HepG2 (cell line): ENCODE measurements at regions not wholly inside any gene's neighbourhood (a gene's known extent, or its start where the extent isn't known, plus 50 kb on each side); places are given as distances from the start of the nearest gene placed in this dataset.
A peak's percentile ranks its signal among the peaks of the same experiment; 100 is the strongest.

Experiments used
- GATAD2A ChIP-seq: IDR thresholded peaks from 2 replicates; pipeline ENCODE4 v1.6.1; 2016
- JARID2 ChIP-seq: sonication (generic); formaldehyde crosslinking; IDR thresholded peaks from 2 replicates; pipeline ENCODE4 v1.8.1; 2023; ENCODE audit warnings: missing genetic modification reagents, inconsistent platforms; ENCODE audit not compliant: insufficient replicate concordance
- JDP2 ChIP-seq: sonication (generic); formaldehyde crosslinking; IDR thresholded peaks from 2 replicates; pipeline ENCODE4 v1.8.1; 2022; ENCODE audit warnings: missing genetic modification reagents, borderline replicate concordance
- KLF16 ChIP-seq, 2 experiments: sonication (generic) in 1 of 2; formaldehyde crosslinking in 1 of 2; IDR thresholded peaks; 2 replicates each; pipeline versions ENCODE4 v1.6.1 to v1.8.0; 2016 to 2023; ENCODE audit warnings: missing genetic modification reagents in 2 of 2, missing compliant biosample characterization in 1 of 2
- KLF9 ChIP-seq: IDR thresholded peaks from 2 replicates; pipeline ENCODE4 v1.6.1; 2016; ENCODE audit warnings: low read depth
- MED1 ChIP-seq: sonication (generic); formaldehyde crosslinking; IDR thresholded peaks from 2 replicates; pipeline ENCODE4 v1.4.0; 2020; ENCODE audit warnings: missing genetic modification reagents
- MIER2 ChIP-seq: IDR thresholded peaks from 2 replicates; pipeline ENCODE4 v1.6.1; 2016; ENCODE audit warnings: missing biosample characterization, missing genetic modification reagents
- NCOA5 ChIP-seq: sonication (generic); formaldehyde crosslinking; IDR thresholded peaks from 2 replicates; pipeline ENCODE4 v1.4.0; 2020; ENCODE audit warnings: missing genetic modification reagents
- NFATC3 ChIP-seq: sonication (generic); formaldehyde crosslinking; IDR thresholded peaks from 2 replicates; pipeline ENCODE4 v1.5.1; 2020; ENCODE audit warnings: mild to moderate bottlenecking, missing genetic modification reagents
- TAF1 ChIP-seq: sonication (generic); formaldehyde crosslinking; IDR thresholded peaks from 2 replicates; pipeline ENCODE4 v1.4.0; 2020; ENCODE audit warnings: missing genetic modification reagents
- TMF1 ChIP-seq: sonication (generic); formaldehyde crosslinking; IDR thresholded peaks from 2 replicates; pipeline ENCODE4 v1.8.1; 2022; ENCODE audit warnings: low read depth, missing genetic modification reagents
- ZBTB3 ChIP-seq: sonication (generic); formaldehyde crosslinking; IDR thresholded peaks from 2 replicates; pipeline ENCODE4 v1.4.0; 2020; ENCODE audit warnings: low read depth, mild to moderate bottlenecking, moderate library complexity, missing genetic modification reagents, borderline replicate concordance
- ZNF672 ChIP-seq: sonication (generic); formaldehyde crosslinking; IDR thresholded peaks from 2 replicates; pipeline ENCODE4 v1.8.1; 2022; ENCODE audit warnings: missing genetic modification reagents
- ZNF766 ChIP-seq: sonication (generic); formaldehyde crosslinking; IDR thresholded peaks from 2 replicates; pipeline ENCODE4 v1.5.0; 2020; ENCODE audit warnings: missing genetic modification reagents, borderline replicate concordance
- ZNF776 ChIP-seq: sonication (generic); formaldehyde crosslinking; IDR thresholded peaks from 2 replicates; pipeline ENCODE4 v1.4.0; 2020; ENCODE audit warnings: mild to moderate bottlenecking, missing genetic modification reagents
- ZSCAN25 ChIP-seq: sonication (generic); formaldehyde crosslinking; IDR thresholded peaks from 2 replicates; pipeline ENCODE4 v1.8.0; 2022; ENCODE audit warnings: mild to moderate bottlenecking, missing genetic modification reagents
- TF ChIP-seq, protein P1 (sequence below): sonication (generic); formaldehyde crosslinking; conservative IDR thresholded peaks from 2 replicates; pipeline ENCODE4 v1.5.0; 2020; ENCODE audit warnings: missing genetic modification reagents
- TF ChIP-seq, protein P2 (sequence below): sonication (generic); formaldehyde crosslinking; IDR thresholded peaks from 2 replicates; pipeline ENCODE4 v1.8.0; 2022; ENCODE audit warnings: mild to moderate bottlenecking, missing genetic modification reagents, moderate library complexity
- TF ChIP-seq, protein P3 (sequence below): sonication (generic); formaldehyde crosslinking; IDR thresholded peaks from 2 replicates; pipeline ENCODE4 v1.4.0; 2020; ENCODE audit warnings: mild to moderate bottlenecking, missing genetic modification reagents
- TF ChIP-seq, protein P4 (sequence below): sonication (generic); formaldehyde crosslinking; IDR thresholded peaks from 2 replicates; pipeline ENCODE4 v1.4.0; 2020; ENCODE audit warnings: missing genetic modification reagents
- TF ChIP-seq, protein P5 (sequence below): sonication (generic); formaldehyde crosslinking; IDR thresholded peaks from 2 replicates; pipeline ENCODE4 v1.4.0; 2020; ENCODE audit warnings: missing genetic modification reagents, borderline replicate concordance

DNA sequence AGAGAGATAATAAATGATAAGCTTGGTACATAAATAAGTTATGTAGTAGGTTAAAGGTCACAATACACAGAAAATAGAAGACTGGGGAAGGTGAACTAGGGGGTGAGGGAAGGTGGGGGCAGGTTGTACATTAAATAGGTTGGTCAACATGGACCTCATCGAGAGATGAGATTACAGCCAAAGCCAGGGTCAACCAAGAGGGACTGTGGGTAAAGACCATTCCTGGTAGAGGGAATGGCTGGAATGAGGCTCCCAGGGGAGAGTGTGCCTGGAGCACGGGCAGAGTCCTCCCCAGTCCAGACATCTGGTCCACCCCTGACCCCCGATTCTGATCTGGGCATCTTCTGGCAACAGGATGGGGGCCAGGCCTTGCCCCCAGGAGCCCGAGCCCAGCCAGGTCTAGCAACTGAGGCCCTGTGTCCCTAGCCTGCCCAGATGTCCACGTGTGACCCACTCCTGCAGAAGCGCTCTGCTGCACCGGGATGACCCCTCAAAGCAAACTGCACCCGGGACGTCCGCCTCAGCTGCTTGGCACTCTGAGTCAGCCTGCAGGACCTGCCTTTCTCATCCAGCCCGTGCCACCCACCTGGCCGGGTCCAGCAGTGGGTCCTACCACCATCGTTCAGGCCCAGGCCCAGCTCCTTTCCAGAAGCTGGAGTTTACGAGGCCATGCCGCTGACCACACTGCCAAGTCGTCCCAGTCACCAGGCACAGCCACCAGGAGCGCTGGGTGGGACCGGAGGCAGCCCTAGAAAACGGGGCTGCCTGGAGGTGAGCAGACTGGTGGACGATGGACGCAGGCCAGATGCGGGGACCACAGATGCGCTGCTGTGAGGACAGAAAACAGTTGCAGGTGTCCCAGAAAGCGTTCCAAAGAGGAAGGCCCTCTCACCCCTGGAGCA, 56.2 kb upstream of the ID2 start (continued):
- TF ChIP-seq JARID2 (CRISPR knock-in tag), result peak; percentile 34
- TF ChIP-seq KLF16 (CRISPR knock-in tag; IDR thresholded peaks at IDR 0.05), result peak in 1 of 2 experiments; percentile 77; a peak in 1 of 4 replicates
- TF ChIP-seq ZNF776, result peak; percentile 95
- TF ChIP-seq ZSCAN25 (CRISPR knock-in tag), result peak; percentile 77
- TF ChIP-seq, protein P1, sequence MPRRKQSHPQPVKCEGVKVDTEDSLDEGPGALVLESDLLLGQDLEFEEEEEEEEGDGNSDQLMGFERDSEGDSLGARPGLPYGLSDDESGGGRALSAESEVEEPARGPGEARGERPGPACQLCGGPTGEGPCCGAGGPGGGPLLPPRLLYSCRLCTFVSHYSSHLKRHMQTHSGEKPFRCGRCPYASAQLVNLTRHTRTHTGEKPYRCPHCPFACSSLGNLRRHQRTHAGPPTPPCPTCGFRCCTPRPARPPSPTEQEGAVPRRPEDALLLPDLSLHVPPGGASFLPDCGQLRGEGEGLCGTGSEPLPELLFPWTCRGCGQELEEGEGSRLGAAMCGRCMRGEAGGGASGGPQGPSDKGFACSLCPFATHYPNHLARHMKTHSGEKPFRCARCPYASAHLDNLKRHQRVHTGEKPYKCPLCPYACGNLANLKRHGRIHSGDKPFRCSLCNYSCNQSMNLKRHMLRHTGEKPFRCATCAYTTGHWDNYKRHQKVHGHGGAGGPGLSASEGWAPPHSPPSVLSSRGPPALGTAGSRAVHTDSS (CRISPR knock-in tag), result no peak
- no peak for TF ChIP-seq ZNF766 (CRISPR knock-in tag)
- TF ChIP-seq NCOA5, result no peak
- peak; percentile 59; the same call in 1 of the 2 replicates for TF ChIP-seq MIER2
- TF ChIP-seq NFATC3, result no peak
- TF ChIP-seq, protein P2, sequence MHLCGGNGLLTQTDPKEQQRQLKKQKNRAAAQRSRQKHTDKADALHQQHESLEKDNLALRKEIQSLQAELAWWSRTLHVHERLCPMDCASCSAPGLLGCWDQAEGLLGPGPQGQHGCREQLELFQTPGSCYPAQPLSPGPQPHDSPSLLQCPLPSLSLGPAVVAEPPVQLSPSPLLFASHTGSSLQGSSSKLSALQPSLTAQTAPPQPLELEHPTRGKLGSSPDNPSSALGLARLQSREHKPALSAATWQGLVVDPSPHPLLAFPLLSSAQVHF (CRISPR knock-in tag), result 0 out of 2 replicates have a peak, but pooled peaks have one; percentile 17
- TF ChIP-seq TAF1 (CRISPR knock-in tag), result peak; percentile 89
- no peak for TF ChIP-seq ZNF672 (CRISPR knock-in tag)
- TF ChIP-seq, protein P3, sequence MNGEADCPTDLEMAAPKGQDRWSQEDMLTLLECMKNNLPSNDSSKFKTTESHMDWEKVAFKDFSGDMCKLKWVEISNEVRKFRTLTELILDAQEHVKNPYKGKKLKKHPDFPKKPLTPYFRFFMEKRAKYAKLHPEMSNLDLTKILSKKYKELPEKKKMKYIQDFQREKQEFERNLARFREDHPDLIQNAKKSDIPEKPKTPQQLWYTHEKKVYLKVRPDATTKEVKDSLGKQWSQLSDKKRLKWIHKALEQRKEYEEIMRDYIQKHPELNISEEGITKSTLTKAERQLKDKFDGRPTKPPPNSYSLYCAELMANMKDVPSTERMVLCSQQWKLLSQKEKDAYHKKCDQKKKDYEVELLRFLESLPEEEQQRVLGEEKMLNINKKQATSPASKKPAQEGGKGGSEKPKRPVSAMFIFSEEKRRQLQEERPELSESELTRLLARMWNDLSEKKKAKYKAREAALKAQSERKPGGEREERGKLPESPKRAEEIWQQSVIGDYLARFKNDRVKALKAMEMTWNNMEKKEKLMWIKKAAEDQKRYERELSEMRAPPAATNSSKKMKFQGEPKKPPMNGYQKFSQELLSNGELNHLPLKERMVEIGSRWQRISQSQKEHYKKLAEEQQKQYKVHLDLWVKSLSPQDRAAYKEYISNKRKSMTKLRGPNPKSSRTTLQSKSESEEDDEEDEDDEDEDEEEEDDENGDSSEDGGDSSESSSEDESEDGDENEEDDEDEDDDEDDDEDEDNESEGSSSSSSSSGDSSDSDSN (CRISPR knock-in tag), result peak; percentile 92
- TF ChIP-seq, protein P4, sequence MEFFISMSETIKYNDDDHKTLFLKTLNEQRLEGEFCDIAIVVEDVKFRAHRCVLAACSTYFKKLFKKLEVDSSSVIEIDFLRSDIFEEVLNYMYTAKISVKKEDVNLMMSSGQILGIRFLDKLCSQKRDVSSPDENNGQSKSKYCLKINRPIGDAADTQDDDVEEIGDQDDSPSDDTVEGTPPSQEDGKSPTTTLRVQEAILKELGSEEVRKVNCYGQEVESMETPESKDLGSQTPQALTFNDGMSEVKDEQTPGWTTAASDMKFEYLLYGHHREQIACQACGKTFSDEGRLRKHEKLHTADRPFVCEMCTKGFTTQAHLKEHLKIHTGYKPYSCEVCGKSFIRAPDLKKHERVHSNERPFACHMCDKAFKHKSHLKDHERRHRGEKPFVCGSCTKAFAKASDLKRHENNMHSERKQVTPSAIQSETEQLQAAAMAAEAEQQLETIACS (CRISPR knock-in tag), result no peak
- no peak; the same call in 1 of the 2 replicates for TF ChIP-seq JDP2 (CRISPR knock-in tag)
- TF ChIP-seq, protein P5, sequence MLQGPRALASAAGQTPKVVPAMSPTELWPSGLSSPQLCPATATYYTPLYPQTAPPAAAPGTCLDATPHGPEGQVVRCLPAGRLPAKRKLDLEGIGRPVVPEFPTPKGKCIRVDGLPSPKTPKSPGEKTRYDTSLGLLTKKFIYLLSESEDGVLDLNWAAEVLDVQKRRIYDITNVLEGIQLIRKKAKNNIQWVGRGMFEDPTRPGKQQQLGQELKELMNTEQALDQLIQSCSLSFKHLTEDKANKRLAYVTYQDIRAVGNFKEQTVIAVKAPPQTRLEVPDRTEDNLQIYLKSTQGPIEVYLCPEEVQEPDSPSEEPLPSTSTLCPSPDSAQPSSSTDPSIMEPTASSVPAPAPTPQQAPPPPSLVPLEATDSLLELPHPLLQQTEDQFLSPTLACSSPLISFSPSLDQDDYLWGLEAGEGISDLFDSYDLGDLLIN (CRISPR knock-in tag), result no peak
- TF ChIP-seq GATAD2A (CRISPR knock-in tag), result peak; percentile 92
- TF ChIP-seq TMF1 (CRISPR knock-in tag), result peak; percentile 44; the same call in 1 of the 2 replicates
- no peak for TF ChIP-seq KLF9 (CRISPR knock-in tag)
- peak; percentile 93 for TF ChIP-seq MED1 (CRISPR knock-in tag)
- peak; percentile 54; the same call in 1 of the 2 replicates for TF ChIP-seq ZBTB3 (CRISPR knock-in tag)
